CD4-positive, alpha-beta memory T cell (primary cell): ENCODE measurements at regions not wholly inside any gene's neighbourhood (a gene's known extent, or its start where the extent isn't known, plus 50 kb on each side); places are given as distances from the start of the nearest gene placed in this dataset.

Experiments used
- CTCF ChIA-PET: fragments of 350-600 bp; sonication (Branson Sonifier 250); formaldehyde crosslinking; loops from one replicate; lab custom pipeline; 2021; ENCODE audit warnings: inconsistent platforms; ENCODE audit not compliant: partially characterized antibody; lab: Charles Lee
- POLR2A ChIA-PET: fragments of 350-600 bp; sonication (Branson Sonifier 250); formaldehyde crosslinking; loops from one replicate; lab custom pipeline; 2021; ENCODE audit not compliant: partially characterized antibody; lab: Charles Lee
- DNase-seq, 5 donors: peaks; one replicate each; pipeline versions ENCODE4 v3.0.0 to v3.0.0-alpha.2; 2020 to 2022; ENCODE audit warnings: mixed read lengths in 1 of 5
- H3K27ac ChIP-seq: one replicate; pipeline ENCODE4 v1.7.0; 2013; ENCODE audit warnings: low read depth, low read length
- H3K27me3 ChIP-seq: 2 replicates; pipeline ENCODE4 v1.7.0; 2013; ENCODE audit warnings: mild to moderate bottlenecking, low read length, moderate library complexity; ENCODE audit not compliant: insufficient read depth
- H3K36me3 ChIP-seq: 2 replicates; pipeline ENCODE4 v1.7.0; 2013; ENCODE audit warnings: mild to moderate bottlenecking, low read length, moderate library complexity; ENCODE audit not compliant: insufficient read depth
- H3K4me1 ChIP-seq: 2 replicates; pipeline ENCODE4 v1.7.0; 2013; ENCODE audit warnings: mild to moderate bottlenecking, low read length, moderate library complexity; ENCODE audit not compliant: insufficient read depth
- H3K4me3 ChIP-seq, 2 donors: one replicate each; pipeline ENCODE4 v1.7.0; 2013; ENCODE audit warnings: low read length in 2 of 2, mild to moderate bottlenecking in 1 of 2
- H3K9me3 ChIP-seq, 2 donors: one replicate each; pipeline ENCODE4 v1.7.0; 2013; ENCODE audit warnings: low read length in 2 of 2, control low read depth in 1 of 2; ENCODE audit not compliant: control insufficient read depth in 1 of 2
- H3K27ac Mint-ChIP-seq, 7 donors: one replicate each; pipeline ENCODE4 v1.8.0; 2020 to 2021; ENCODE audit warnings: mixed read lengths in 7 of 7, mild to moderate bottlenecking in 6 of 7, inconsistent platforms in 3 of 7, moderate library complexity in 3 of 7
- H3K27me3 Mint-ChIP-seq, 2 donors: one replicate each; pipeline ENCODE4 v1.8.0; 2020 to 2021; ENCODE audit warnings: mixed read lengths in 2 of 2
- H3K36me3 Mint-ChIP-seq, 2 donors: one replicate each; pipeline ENCODE4 v1.8.0; 2020 to 2021; ENCODE audit warnings: mixed read lengths in 2 of 2, inconsistent platforms in 1 of 2, mild to moderate bottlenecking in 1 of 2
- H3K4me1 Mint-ChIP-seq, 4 donors: one replicate each; pipeline ENCODE4 v1.8.0; 2020 to 2021; ENCODE audit warnings: mixed read lengths in 4 of 4, mild to moderate bottlenecking in 1 of 4
- H3K4me3 Mint-ChIP-seq, 8 donors: one replicate each; pipeline ENCODE4 v1.8.0; 2020 to 2021; ENCODE audit warnings: mixed read lengths in 8 of 8, mild to moderate bottlenecking in 7 of 8, moderate library complexity in 6 of 8, inconsistent platforms in 3 of 8
- H3K9me3 Mint-ChIP-seq, 8 donors: one replicate each; pipeline ENCODE4 v1.8.0; 2020 to 2021; ENCODE audit warnings: mixed read lengths in 8 of 8, mild to moderate bottlenecking in 5 of 8, inconsistent platforms in 3 of 8, moderate library complexity in 1 of 8
- intact Hi-C: fragments of 100-400 bp; cut with micrococcal nuclease; formaldehyde crosslinking; loops from one replicate; pipeline ENCODE4 v1.15.1; 2023

DNA sequence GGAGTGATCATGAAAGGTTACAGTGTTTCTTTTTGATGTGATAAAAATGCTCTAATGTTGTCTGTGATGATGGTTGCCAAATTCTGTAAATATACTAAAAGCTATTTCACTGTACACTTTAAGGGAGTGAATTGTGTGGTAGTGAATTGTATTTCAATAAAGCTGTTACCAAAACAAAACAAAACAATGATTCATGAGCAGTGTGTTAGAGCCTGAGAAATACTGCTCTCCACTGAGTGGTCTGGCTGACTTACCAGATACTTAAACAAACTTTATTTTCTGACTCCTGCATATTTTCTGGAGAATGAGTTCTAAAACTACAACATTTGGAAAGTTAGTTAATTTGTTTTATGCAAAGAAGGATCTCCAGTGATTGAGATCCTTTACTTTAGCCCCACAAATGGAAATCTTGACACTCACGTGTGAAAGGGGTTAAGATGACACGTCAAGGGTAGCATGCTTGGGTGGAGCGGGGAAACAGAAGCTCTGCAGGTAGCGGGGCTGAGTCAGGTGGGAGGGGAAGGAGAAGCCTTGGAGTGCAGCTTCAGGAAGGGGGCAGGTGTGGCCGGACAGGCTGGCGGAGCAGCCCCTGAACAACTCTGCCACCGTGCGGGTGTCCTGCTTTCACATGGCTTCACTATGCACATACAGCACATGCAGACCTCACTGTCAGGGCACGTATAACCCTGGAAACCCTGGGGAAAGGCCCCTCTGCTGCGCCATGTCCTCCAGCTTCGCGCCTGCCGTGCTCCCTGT lies 256.7 kb downstream of the IRX1 start:
- no peaks in the 10 kb centered on the region for H3K27me3 Mint-ChIP-seq
- H3K9me3 Mint-ChIP-seq, result peaks cover 0 to 4% (median 0%) of the 10 kb centered on the region in 8 donors
- Histone ChIP-seq H3K36me3 (no peaks in the 10 kb centered on the region), H3K4me1 (no peaks in the 10 kb centered on the region), H3K27me3 (no peaks in the 10 kb centered on the region), H3K4me3 (no peak overlapping the region), H3K27ac (no peak overlapping the region), H3K9me3 (no peaks in the 10 kb centered on the region)
- no peaks in the 10 kb centered on the region for H3K36me3 Mint-ChIP-seq
- no peak overlapping the region for H3K4me3 Mint-ChIP-seq
- no peak overlapping the region for H3K27ac Mint-ChIP-seq
- ChIA-PET CTCF (no interaction called here), POLR2A (no interaction called here)
- intact Hi-C loops, result no loop called here
- H3K4me1 Mint-ChIP-seq, result no peaks in the 10 kb centered on the region
- no peak for DNase-seq

- H3K9me3 ChIP-seq, result no peaks in the 10 kb centered on the region
- Mint-ChIP-seq H3K27me3 (no peaks in the 10 kb centered on the region), H3K27ac (no peak overlapping the region), H3K4me1 (no peaks in the 10 kb centered on the region), H3K4me3 (no peak overlapping the region), H3K36me3 (no peaks in the 10 kb centered on the region), H3K9me3 (peaks cover 0 to 7% (median 0%) of the 10 kb centered on the region in 8 donors)
- intact Hi-C loops, result no loop called here
- no peaks in the 10 kb centered on the region for H3K4me1 ChIP-seq
- no peak overlapping the region for H3K4me3 ChIP-seq
- H3K27ac ChIP-seq, result no peak overlapping the region
- H3K36me3 ChIP-seq, result no peaks in the 10 kb centered on the region
- no peak for DNase-seq
- CTCF ChIA-PET, result no interaction called here
- POLR2A ChIA-PET, result no interaction called here
- no peaks in the 10 kb centered on the region for H3K27me3 ChIP-seq
Measured at GRCh38 chr5:3853362-3853761, 257.7 kb downstream of the IRX1 start.

DNA sequence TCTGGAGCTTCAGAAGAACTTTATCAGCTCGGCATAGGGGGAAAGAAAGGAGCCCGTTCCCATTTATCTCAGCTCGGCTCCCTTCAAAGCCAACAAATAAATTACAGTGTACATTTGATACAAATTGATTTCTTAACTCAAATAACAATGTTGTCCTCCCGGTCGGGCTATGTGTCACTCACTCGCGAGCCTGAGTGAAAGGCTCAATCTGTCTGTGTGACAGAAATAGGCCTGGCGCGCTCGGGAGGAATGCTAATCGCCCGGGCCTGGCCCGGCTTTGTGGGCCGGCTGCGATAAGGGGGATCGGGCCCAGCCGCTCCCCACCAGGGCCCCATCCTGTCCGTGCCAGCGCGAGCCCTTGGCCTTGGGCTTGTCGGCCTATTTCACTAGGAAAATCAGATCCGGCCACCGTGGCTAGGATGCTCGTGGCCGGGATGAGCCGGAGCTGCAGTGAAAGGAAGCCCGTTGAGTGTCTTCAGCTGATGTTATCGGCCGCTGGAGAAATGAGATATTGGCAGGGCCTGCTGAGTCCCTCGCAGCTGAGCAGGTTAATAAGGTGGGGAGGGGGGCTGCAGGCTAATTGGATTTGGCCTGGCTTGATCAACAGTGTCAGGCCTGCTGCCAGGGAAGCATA lies 258.7 kb downstream of the IRX1 start:
- POLR2A ChIA-PET, result interaction anchor here (0.6 kb wide), 1 partner anchor 11 kb away, joined by 5 read pairs; no protein-coding TSS in a partner anchor
- H3K4me1 Mint-ChIP-seq, result no peaks in the 10 kb centered on the region
- intact Hi-C loops, result no loop called here
- no peaks in the 10 kb centered on the region for H3K36me3 Mint-ChIP-seq
- H3K27me3 ChIP-seq, result no peaks in the 10 kb centered on the region
- H3K27me3 Mint-ChIP-seq, result no peaks in the 10 kb centered on the region
- CTCF ChIA-PET, result no interaction called here
- no peak for DNase-seq
- H3K36me3 ChIP-seq, result no peaks in the 10 kb centered on the region
- peaks cover 0 to 9% (median under 1%) of the 10 kb centered on the region in 8 donors for H3K9me3 Mint-ChIP-seq
- no peak overlapping the region for H3K4me3 ChIP-seq
- no peak overlapping the region for H3K27ac ChIP-seq
- no peak overlapping the region for H3K27ac Mint-ChIP-seq
- H3K9me3 ChIP-seq, result no peaks in the 10 kb centered on the region
- H3K4me3 Mint-ChIP-seq, result no peak overlapping the region
- no peaks in the 10 kb centered on the region for H3K4me1 ChIP-seq

DNA sequence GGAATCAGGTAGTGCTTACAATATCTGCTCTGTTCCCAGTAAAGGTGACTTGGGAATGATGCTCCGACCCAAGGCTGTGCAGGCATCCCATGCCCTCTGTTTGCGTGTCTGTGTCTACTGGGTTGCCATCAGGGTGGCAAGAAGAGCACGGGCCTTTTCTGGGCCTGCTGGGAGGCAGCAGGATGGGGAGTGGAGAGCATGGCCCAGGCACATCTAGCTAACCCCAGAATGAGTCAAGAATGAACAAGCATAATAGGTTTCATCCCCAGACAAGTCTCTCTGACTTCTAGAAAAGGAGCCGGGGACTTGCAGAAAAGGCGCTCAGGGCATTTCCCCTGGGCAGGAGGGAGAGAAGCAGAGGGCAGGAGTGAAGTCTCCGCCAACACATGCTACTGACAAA lies 260.4 kb downstream of the IRX1 start:
- intact Hi-C loops, result no loop called here
- Histone ChIP-seq H3K4me1 (no peaks in the 10 kb centered on the region), H3K4me3 (no peak overlapping the region), H3K27ac (no peak overlapping the region), H3K9me3 (no peaks in the 10 kb centered on the region), H3K36me3 (no peaks in the 10 kb centered on the region), H3K27me3 (no peaks in the 10 kb centered on the region)
- no peaks in the 10 kb centered on the region for H3K27me3 Mint-ChIP-seq
- H3K36me3 Mint-ChIP-seq, result no peaks in the 10 kb centered on the region
- POLR2A ChIA-PET, result no interaction called here
- H3K27ac Mint-ChIP-seq, result no peak overlapping the region
- H3K4me3 Mint-ChIP-seq, result no peak overlapping the region
- H3K4me1 Mint-ChIP-seq, result no peaks in the 10 kb centered on the region
- no peak for DNase-seq
- H3K9me3 Mint-ChIP-seq, result peaks cover 0 to 12% (median 2%) of the 10 kb centered on the region in 8 donors
- CTCF ChIA-PET, result no interaction called here

DNA sequence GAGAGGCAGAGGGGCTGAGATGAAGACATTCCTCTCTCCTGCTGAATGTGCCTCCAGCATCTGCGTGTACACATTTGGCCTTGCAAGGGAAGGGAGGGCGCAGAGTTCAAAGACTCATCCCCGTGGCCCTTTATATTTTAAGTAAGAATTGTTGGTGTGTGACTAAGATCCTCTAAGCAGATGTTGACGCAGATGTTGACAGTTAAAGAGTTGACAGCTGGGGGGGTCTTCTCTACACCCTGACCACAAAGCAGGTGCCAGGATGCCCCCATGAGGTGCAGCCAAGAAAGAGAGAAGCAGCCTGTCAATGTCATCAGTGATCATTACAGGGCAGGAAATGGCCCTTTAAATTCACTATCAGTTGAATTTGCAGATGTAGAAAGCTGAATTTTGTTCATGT lies 262.9 kb downstream of the IRX1 start:
- H3K4me1 ChIP-seq, result no peaks in the 10 kb centered on the region
- H3K27me3 ChIP-seq, result no peaks in the 10 kb centered on the region
- H3K9me3 ChIP-seq, result no peaks in the 10 kb centered on the region
- H3K27ac ChIP-seq, result no peak overlapping the region
- Mint-ChIP-seq H3K4me1 (no peaks in the 10 kb centered on the region), H3K9me3 (peaks cover 0 to 8% (median 2%) of the 10 kb centered on the region in 8 donors), H3K36me3 (no peaks in the 10 kb centered on the region), H3K27ac (no peak overlapping the region), H3K4me3 (no peak overlapping the region), H3K27me3 (no peaks in the 10 kb centered on the region)
- POLR2A ChIA-PET, result no interaction called here
- intact Hi-C loops, result no loop called here
- H3K4me3 ChIP-seq, result no peak overlapping the region
- H3K36me3 ChIP-seq, result no peaks in the 10 kb centered on the region
- CTCF ChIA-PET, result no interaction called here
- no peak for DNase-seq

GRCh38 chr5:3862906-3863305 lies 267.3 kb downstream of the IRX1 start:
- no peak overlapping the region for H3K4me3 Mint-ChIP-seq
- no peak for DNase-seq
- Histone ChIP-seq H3K36me3 (no peaks in the 10 kb centered on the region), H3K27ac (no peak overlapping the region), H3K27me3 (no peaks in the 10 kb centered on the region), H3K4me3 (no peak overlapping the region), H3K9me3 (no peaks in the 10 kb centered on the region), H3K4me1 (no peaks in the 10 kb centered on the region)
- no peaks in the 10 kb centered on the region for H3K36me3 Mint-ChIP-seq
- ChIA-PET POLR2A (no interaction called here), CTCF (no interaction called here)
- intact Hi-C loops, result no loop called here
- H3K27me3 Mint-ChIP-seq, result no peaks in the 10 kb centered on the region
- no peaks in the 10 kb centered on the region for H3K4me1 Mint-ChIP-seq
- peaks cover 3 to 18% (median 7%) of the 10 kb centered on the region in 8 donors for H3K9me3 Mint-ChIP-seq
- H3K27ac Mint-ChIP-seq, result no peak overlapping the region

DNA sequence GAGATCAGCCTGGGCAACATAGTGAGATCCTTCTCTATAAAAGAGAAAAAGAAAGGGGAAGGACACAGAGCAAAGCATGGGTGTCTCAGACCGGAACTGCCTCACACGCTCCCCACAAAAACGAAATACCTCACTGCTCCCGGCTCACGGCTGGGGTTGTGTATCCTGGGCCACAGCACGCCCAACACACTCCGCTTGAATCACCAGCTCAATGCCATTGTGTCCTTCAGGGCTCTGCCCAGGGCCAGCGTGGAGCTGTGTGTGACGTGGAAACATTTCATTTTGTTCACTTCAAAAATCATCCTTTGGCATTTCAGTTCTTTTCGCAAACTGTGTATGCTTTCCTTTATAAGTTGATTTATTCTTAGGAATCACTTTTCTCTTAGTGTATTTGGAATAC lies 279.5 kb downstream of the IRX1 start:
- Mint-ChIP-seq H3K4me3 (no peak overlapping the region), H3K9me3 (peaks cover 0 to 21% (median 7%) of the 10 kb centered on the region in 8 donors), H3K27ac (no peak overlapping the region), H3K4me1 (no peaks in the 10 kb centered on the region), H3K27me3 (no peaks in the 10 kb centered on the region), H3K36me3 (no peaks in the 10 kb centered on the region)
- Histone ChIP-seq H3K4me3 (no peak overlapping the region), H3K27ac (no peak overlapping the region), H3K36me3 (no peaks in the 10 kb centered on the region), H3K27me3 (no peaks in the 10 kb centered on the region), H3K4me1 (no peaks in the 10 kb centered on the region), H3K9me3 (no peaks in the 10 kb centered on the region)
- DNase-seq, result no peak
- intact Hi-C loops, result no loop called here
- POLR2A ChIA-PET, result no interaction called here
- CTCF ChIA-PET, result no interaction called here
